ENCODE measurements at regions not wholly inside any gene's neighbourhood (a gene's known extent, or its start where the extent isn't known, plus 50 kb on each side); places are given as distances from the start of the nearest gene placed in this dataset.
"Not testable (repeated sequence)": the region's sequence is repeated elsewhere in the genome, so short reads cannot be mapped to it uniquely, and the experiment has no call there.

DNA sequence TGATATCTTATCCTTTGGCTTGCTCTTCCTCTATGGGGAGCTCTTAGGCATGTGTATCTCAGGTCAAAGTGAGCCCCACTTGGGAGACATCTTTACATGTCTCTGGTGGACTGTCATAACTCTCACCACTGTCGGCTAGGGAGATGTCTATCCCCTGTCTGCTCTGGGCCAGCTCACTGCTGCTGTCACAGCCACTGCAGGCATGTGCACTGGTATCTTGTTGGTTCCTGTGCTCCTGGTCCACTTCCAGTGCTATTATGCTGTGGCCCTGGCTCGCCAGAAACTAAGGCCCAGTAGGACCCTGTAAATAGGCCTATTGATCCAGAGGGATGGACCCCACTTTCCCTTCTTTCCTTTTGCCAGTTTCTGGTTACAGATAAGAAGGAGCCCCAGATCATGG, 56.6 kb upstream of the LAS1L start:
- Mint-ChIP-seq H3K4me1 (peaks cover 11 to 15% (median 15%) of the 10 kb centered on the region in 3 donors), H3K4me3 (no peak overlapping the region), H3K36me3 (no peaks in the 10 kb centered on the region), H3K9me3 (no peaks in the 10 kb centered on the region), H3K27ac (peak overlapping the region in 1 of 6 donors; percentile 35), H3K27me3 (peaks cover 3 to 44% (median 4%) of the 10 kb centered on the region in 3 donors)
- DNase-seq (no peak), ATAC-seq (ENCODE audit: low read depth in 2 of 2) (no peak)

DNA sequence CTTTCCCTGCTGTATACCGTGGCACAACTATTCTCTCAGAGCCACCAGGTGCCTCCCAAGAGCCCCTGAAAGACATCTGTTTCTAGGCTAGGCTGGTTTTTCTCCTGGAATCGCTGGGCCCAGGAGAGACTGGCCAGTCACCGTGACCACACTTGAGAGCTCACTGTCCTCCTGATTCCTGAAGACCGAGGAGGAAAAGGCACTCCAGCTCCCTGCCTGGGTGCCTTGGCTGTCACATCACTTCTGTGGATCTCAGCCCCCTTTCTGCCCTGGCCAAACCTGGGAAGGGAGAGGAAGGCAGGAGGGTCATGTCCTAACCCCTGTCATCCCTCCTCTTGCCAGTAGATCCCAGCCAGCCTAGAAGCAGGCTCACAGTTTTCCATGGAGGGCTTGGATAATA, 54.7 kb upstream of the LAS1L start:
- Mint-ChIP-seq H3K9me3 (no peaks in the 10 kb centered on the region), H3K27me3 (peaks cover 3 to 44% (median 4%) of the 10 kb centered on the region in 3 donors), H3K27ac (no peak overlapping the region), H3K36me3 (no peaks in the 10 kb centered on the region), H3K4me1 (peaks cover 2 to 5% (median 4%) of the 10 kb centered on the region in 3 donors), H3K4me3 (no peak overlapping the region)
- ATAC-seq (ENCODE audit: low read depth in 2 of 2) (no peak), DNase-seq (no peak)

DNA sequence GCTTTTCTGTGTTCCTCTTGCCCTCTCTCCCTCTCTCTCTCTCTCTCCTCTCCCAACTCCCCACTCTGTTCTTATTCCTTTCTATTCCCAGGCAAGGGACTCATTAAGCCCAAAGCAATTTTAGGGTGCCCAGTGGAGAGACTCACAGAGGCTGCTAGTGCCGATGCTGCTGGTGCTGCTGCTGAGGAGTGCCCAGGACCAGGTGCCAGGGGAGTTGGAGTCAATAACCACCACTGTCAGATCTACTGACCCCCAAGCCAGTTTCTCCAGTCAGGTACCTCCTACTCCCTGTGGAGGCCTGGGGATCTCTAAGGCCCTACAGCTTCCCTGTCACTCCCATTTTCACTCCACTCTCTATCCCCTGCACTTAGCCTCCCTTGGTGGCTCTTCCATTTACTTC, 54.2 kb upstream of the LAS1L start:
- H3K27ac Mint-ChIP-seq: no peak overlapping the region
- DNase-seq: no peak
- peak overlapping the region in 1 of 8 donors; percentile 85 for H3K4me3 Mint-ChIP-seq
- no peaks in the 10 kb centered on the region for H3K9me3 Mint-ChIP-seq
- ATAC-seq (ENCODE audit: low read depth in 2 of 2): no peak
- H3K27me3 Mint-ChIP-seq: peaks cover 3 to 41% (median 4%) of the 10 kb centered on the region in 3 donors
- peaks cover 2 to 5% (median 4%) of the 10 kb centered on the region in 3 donors for H3K4me1 Mint-ChIP-seq
- H3K36me3 Mint-ChIP-seq: no peaks in the 10 kb centered on the region

DNA sequence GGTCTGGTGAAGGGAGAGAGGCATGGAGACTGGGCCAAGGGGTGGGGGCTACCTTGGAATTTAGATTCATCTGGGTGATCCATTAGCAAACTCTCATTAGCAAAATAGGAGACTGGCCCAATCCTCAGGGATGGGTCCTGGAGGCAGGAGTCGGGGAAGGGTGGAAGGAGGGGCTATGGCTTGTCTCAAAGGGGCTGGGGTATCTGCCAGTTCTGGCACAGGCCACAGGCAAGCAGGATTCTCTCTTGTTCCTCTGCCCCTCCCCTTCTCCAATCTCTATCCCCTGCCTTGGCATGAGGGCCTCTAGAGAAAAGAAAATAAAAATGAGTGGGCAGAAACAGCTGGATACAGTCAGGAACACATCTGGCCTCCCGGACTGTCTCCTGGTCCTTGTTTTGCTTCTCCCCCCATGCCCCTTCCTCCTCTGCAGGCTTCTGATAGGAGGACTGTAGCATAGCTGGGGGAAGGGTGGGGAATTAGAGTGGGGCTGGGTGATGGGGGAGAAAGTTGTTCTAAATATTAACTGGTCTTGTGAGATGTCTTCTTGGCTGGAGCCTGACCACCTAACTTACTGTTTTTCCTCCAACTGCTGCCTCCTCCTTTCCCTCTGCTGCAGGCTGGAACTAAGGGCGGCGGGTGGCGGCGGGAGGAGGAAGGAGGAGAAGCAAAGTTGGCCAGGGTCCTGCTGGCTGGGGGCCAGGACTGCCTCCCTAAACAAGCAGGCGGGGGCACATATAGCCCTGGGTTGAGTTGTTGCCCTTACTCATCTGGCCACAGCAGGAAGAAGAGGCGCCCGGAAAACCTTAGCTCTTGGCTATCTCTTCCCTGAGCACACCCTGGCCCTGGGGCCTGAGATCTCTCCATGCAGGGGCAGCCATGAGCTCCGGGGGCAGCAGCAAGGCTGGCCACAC, 53.3 kb upstream of the LAS1L start:
- no peaks in the 10 kb centered on the region for H3K9me3 Mint-ChIP-seq
- DNase-seq (no peak), ATAC-seq (ENCODE audit: low read depth in 2 of 2) (no peak)
- peaks cover 3 to 36% (median 4%) of the 10 kb centered on the region in 3 donors for H3K27me3 Mint-ChIP-seq
- H3K4me1 Mint-ChIP-seq: peaks cover 2 to 6% (median 5%) of the 10 kb centered on the region in 3 donors
- H3K27ac Mint-ChIP-seq: no peak overlapping the region
- H3K4me3 Mint-ChIP-seq: no peak overlapping the region
- no peaks in the 10 kb centered on the region for H3K36me3 Mint-ChIP-seq

DNA sequence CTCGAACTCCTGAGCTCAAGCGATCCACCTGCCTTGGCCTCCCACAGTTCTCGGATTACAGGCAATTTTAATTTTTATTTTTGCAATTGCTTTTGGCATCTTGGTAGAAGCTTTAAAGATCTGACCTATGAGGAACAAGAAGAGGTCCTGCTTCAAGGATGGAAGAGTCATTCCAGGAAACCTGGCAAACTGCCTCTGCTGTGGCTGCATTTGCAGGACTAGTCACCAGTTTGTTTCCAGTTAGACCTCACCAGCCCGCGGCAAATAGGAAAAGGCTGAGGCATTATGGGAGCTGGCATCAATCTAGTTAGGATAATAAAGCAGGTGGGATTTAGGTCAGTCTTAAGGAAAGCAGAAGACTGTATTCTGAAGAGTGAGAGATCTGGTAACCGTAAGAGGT, 51.9 kb upstream of the LAS1L start:
- no peak for DNase-seq
- H3K4me3 Mint-ChIP-seq: peak overlapping the region in 1 of 8 donors; percentile 25
- H3K36me3 Mint-ChIP-seq: no peaks in the 10 kb centered on the region
- no peaks in the 10 kb centered on the region for H3K9me3 Mint-ChIP-seq
- peak overlapping the region in 2 of 6 donors; percentile 21 to 66 for H3K27ac Mint-ChIP-seq
- H3K4me1 Mint-ChIP-seq: peaks cover 5 to 14% (median 9%) of the 10 kb centered on the region in 3 donors
- peaks cover 3 to 36% (median 4%) of the 10 kb centered on the region in 3 donors for H3K27me3 Mint-ChIP-seq
- ATAC-seq (ENCODE audit: low read depth in 2 of 2): no peak

DNA sequence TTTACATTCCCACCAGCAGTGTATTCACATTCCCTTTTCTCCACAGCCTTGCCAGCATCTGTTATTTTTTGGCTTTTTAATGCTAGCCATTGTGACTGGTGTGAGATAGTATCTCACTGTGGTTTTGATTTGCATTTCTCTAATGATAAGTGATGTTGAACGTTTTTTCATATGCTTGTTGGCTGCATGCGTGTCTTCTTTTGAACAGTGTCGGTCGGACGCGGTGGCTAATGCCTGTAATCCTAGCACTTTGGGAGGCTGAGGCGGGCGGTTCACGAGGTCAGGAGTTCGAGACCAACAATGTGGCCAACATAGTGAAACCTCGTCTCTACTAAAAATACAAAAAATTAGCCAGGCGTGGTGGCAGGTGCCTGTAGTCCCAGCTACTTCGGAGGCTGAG, 50.6 kb upstream of the LAS1L start:
- Mint-ChIP-seq H3K4me1 (peaks cover 5 to 14% (median 9%) of the 10 kb centered on the region in 3 donors), H3K27me3 (peaks cover 0 to 32% (median 4%) of the 10 kb centered on the region in 3 donors), H3K27ac (peak overlapping the region in 1 of 6 donors; percentile 12)
- DNase-seq; H3K4me3 Mint-ChIP-seq; H3K9me3 Mint-ChIP-seq; ATAC-seq (ENCODE audit: low read depth in 2 of 2); H3K36me3 Mint-ChIP-seq: not testable (repeated sequence)
